GM12872 (cell line): ENCODE measurements at regions not wholly inside any gene's neighbourhood (a gene's known extent, or its start where the extent isn't known, plus 50 kb on each side); places are given as distances from the start of the nearest gene placed in this dataset.

Source experiments
- TF ChIP-seq, protein P1 (sequence below): IDR thresholded peaks from 3 replicates; pipeline ENCODE4 v1.5.1; 2011; ENCODE audit warnings: low read depth, mild to moderate bottlenecking, low read length, moderate library complexity; ENCODE audit not compliant: insufficient read depth

DNA sequence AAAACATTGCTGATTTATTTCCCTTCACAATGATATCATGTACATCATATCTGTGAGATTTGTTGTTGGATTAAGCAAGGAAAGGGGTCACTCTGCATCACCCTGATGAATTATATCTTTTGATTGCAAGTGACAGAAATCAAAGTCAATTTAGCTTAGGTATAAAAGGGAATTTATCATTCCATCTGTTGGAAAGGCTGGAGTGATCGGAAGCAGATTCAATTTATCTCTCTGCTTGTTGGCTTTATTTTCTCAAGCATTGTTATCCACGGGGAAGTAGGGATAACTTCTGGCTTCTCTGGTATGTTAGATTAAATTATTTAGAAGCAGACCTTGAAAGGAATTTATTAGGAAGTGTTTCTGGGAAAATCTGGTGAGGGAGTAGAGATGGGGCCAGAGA lies 226.6 kb downstream of the PTGER3 start:
- TF ChIP-seq, protein P1, sequence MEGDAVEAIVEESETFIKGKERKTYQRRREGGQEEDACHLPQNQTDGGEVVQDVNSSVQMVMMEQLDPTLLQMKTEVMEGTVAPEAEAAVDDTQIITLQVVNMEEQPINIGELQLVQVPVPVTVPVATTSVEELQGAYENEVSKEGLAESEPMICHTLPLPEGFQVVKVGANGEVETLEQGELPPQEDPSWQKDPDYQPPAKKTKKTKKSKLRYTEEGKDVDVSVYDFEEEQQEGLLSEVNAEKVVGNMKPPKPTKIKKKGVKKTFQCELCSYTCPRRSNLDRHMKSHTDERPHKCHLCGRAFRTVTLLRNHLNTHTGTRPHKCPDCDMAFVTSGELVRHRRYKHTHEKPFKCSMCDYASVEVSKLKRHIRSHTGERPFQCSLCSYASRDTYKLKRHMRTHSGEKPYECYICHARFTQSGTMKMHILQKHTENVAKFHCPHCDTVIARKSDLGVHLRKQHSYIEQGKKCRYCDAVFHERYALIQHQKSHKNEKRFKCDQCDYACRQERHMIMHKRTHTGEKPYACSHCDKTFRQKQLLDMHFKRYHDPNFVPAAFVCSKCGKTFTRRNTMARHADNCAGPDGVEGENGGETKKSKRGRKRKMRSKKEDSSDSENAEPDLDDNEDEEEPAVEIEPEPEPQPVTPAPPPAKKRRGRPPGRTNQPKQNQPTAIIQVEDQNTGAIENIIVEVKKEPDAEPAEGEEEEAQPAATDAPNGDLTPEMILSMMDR, result no peak

DNA sequence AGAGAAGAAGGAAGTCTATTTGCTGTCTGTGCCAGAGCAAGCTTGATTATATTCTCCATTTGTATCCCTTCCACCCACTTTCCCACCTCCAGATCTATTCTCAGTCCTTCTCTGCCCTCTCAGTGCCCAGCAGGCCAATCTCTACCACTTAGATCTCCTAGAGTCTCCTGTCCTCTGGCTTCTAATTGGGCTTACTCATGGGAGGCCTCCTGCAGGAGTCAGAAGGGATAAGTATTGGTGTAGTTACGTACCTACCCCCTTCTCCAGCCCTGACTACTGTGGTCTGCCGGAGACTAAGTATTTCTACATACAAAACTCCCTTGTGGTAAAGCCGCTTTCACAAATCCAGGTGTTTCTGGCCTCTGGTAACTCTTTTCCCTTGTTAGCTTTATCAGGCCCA lies 221.2 kb downstream of the PTGER3 start:
- TF ChIP-seq, protein P1, result no peak

DNA sequence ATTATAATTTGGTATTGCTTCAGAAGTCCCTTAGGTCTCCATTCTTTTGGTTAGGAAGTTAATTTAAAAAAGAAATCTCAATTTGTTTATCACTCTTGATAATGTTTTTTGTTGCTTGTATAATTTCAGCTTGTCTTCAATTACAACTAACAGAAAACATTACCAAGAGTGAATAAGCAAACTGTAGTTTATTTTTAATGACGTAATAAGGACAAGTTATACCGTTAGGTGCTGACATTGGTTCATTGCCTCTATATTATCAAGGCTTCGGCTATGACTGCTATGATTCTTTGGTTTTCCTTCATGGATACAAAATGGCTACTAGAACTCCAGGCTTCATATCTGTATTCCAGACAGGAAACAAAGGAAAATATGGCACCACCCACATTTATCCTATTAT lies 220.6 kb downstream of the PTGER3 start:
- TF ChIP-seq, protein P1, result no peak

DNA sequence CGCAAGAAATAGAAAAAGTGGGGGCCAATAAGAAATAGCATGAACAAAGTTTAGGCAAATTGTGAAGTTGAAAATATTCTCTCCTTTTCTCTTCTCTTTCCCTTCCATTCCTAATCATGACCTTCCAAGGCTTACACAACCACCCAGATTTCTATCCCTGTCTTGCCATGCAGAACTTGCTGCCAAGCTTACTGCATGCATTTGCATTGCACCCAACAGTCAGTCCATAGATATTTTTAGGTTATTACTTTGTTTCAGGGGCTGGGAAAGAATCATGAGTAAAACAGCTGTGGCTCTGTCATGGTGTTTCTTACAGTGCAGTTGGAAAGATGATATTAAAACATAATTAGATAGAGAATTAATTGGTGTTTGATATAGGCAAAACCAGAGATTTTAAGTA lies 219.4 kb downstream of the PTGER3 start:
- TF ChIP-seq, protein P1, result no peak

DNA sequence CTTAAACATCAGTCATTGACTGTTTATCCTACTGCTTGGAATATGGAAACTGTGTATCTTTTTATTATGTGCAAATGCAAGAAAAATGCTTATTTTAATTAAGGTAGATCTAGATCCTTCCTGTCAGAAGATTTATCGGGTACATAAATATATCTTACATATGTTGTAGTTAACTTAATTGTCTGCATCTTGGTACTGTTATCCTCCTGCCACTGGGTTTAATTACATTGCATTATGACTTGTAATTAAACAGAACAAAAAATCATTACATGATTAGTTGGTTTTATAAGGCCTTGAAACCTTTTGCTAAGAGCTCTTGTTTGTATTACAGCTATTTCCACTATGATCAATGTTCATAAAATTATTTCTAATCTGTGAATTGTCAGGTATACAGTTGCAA lies 211.2 kb downstream of the PTGER3 start:
- TF ChIP-seq, protein P1, result no peak

DNA sequence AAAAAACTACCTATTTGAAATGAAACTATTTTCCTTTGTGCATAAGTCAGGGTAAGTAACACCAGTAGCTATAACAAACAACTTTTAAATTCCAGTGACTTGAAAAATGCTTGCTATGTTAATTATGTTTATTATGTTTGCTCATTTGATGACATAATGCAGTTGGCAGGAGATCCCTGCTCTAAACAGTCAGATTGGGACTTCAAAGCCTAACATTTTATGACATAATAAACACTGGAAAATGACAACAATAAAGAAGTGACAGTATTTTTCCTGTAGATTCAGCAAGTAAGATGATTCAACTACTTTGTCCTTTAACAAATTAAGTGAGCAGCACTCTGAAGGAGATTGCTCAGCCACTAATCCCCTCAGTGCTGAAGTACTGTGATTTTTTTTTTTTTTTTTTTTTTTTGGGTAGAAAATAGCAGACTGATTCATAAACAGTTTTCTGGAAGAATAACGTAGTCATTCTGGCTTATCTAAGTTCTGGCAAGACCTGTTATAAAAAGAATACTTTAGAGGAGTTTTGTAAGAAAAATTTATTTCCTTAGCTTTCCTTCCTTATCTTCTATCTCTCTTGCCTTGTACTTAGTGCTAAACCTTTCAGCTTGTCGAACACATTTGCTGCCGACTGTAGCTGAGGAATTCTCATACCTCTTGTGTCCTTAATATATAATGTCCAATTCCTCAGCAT lies 207.2 kb downstream of the PTGER3 start:
- TF ChIP-seq, protein P1, result no peak

DNA sequence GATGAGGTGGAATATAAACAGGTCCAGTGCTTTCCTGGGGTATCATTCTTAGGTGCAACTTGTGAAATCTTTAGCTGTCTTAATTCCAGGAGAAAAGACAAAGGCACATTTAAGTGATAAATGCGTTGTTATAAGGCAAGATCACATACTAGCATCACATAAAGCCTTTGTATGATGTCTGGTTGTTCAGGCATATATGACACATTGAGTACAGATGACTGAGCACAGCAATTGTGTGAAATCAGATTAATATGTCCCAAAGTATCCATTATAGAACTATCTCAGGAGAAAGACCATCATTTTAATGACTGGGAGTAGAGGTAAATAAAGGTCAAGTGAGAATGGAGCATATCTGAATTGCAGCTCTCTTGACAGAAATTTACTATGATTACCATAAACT lies 205.1 kb downstream of the PTGER3 start:
- TF ChIP-seq, protein P1, result no peak
